ENCODE measurements at regions not wholly inside any gene's neighbourhood (a gene's known extent, or its start where the extent isn't known, plus 50 kb on each side); places are given as distances from the start of the nearest gene placed in this dataset.
"Not testable (repeated sequence)": the region's sequence is repeated elsewhere in the genome, so short reads cannot be mapped to it uniquely, and the experiment has no call there.

GRCh38 chr17:74115586-74115985 lies 87.9 kb upstream of the RPL38 start:
- H3K4me1 Mint-ChIP-seq = no peaks in the 10 kb centered on the region
- H3K27ac Mint-ChIP-seq = no peak overlapping the region
- ATAC-seq (no peak), DNase-seq (ENCODE audit: low spot score in 2 of 2) (no peak)
- no peak overlapping the region for H3K4me3 Mint-ChIP-seq
- no peaks in the 10 kb centered on the region for H3K9me3 Mint-ChIP-seq
- H3K36me3 Mint-ChIP-seq = no peaks in the 10 kb centered on the region

- Mint-ChIP-seq H3K4me3 (no peak overlapping the region), H3K9me3 (no peaks in the 10 kb centered on the region), H3K4me1 (no peaks in the 10 kb centered on the region), H3K27ac (no peak overlapping the region), H3K36me3 (no peaks in the 10 kb centered on the region)
- no peak for ATAC-seq
- DNase-seq (ENCODE audit: low spot score in 2 of 2) = no peak
These were observed 87.3 kb upstream of the RPL38 start for GRCh38 chr17:74116087-74116717.

GRCh38 chr17:74117087-74117698 lies 86.3 kb upstream of the RPL38 start:
- Mint-ChIP-seq H3K4me3 (no peak overlapping the region), H3K9me3 (no peaks in the 10 kb centered on the region), H3K4me1 (no peaks in the 10 kb centered on the region), H3K27ac (no peak overlapping the region), H3K36me3 (no peaks in the 10 kb centered on the region)
- no peak for ATAC-seq
- no peak for DNase-seq (ENCODE audit: low spot score in 2 of 2)

GRCh38 chr17:74117999-74118421 lies 85.5 kb upstream of the RPL38 start:
- Mint-ChIP-seq H3K36me3 (no peaks in the 10 kb centered on the region), H3K9me3 (no peaks in the 10 kb centered on the region), H3K27ac (no peak overlapping the region), H3K4me3 (no peak overlapping the region), H3K4me1 (no peaks in the 10 kb centered on the region)
- no peak for ATAC-seq
- DNase-seq (ENCODE audit: low spot score in 2 of 2) = no peak

- H3K36me3 Mint-ChIP-seq = no peaks in the 10 kb centered on the region
- no peaks in the 10 kb centered on the region for H3K9me3 Mint-ChIP-seq
- H3K4me3 Mint-ChIP-seq = no peak overlapping the region
- no peak for DNase-seq (ENCODE audit: low spot score in 2 of 2)
- no peaks in the 10 kb centered on the region for H3K4me1 Mint-ChIP-seq
- H3K27ac Mint-ChIP-seq = no peak overlapping the region
- ATAC-seq = no peak
These were observed 85.0 kb upstream of the RPL38 start for GRCh38 chr17:74118504-74118903.

GRCh38 chr17:74119049-74119580 lies 84.4 kb upstream of the RPL38 start:
- ATAC-seq (no peak), DNase-seq (ENCODE audit: low spot score in 2 of 2) (no peak)
- no peaks in the 10 kb centered on the region for H3K4me1 Mint-ChIP-seq
- H3K36me3 Mint-ChIP-seq = no peaks in the 10 kb centered on the region
- H3K27ac Mint-ChIP-seq = no peak overlapping the region
- H3K9me3 Mint-ChIP-seq = no peaks in the 10 kb centered on the region
- H3K4me3 Mint-ChIP-seq = no peak overlapping the region

- no peak for ATAC-seq
- Mint-ChIP-seq H3K4me1 (no peaks in the 10 kb centered on the region), H3K4me3 (no peak overlapping the region)
These were observed 83.5 kb upstream of the RPL38 start for GRCh38 chr17:74119965-74120364.

GRCh38 chr17:74123350-74123749 lies 80.1 kb upstream of the RPL38 start:
- DNase-seq (ENCODE audit: low spot score in 2 of 2) = no peak
- H3K4me1 Mint-ChIP-seq = no peaks in the 10 kb centered on the region

More at GRCh38 chr17:74119965-74120364, 83.5 kb upstream of the RPL38 start:
- no peak for DNase-seq (ENCODE audit: low spot score in 2 of 2)
- no peak overlapping the region for H3K27ac Mint-ChIP-seq
- no peaks in the 10 kb centered on the region for H3K36me3 Mint-ChIP-seq
- no peaks in the 10 kb centered on the region for H3K9me3 Mint-ChIP-seq

GRCh38 chr17:74123866-74124444 lies 79.5 kb upstream of the RPL38 start:
- DNase-seq (ENCODE audit: low spot score in 2 of 2) (no peak), ATAC-seq (no peak)
- Mint-ChIP-seq H3K9me3 (no peaks in the 10 kb centered on the region), H3K27ac (no peak overlapping the region), H3K36me3 (no peaks in the 10 kb centered on the region), H3K4me3 (no peak overlapping the region), H3K4me1 (no peaks in the 10 kb centered on the region)

More at GRCh38 chr17:74123350-74123749, 80.1 kb upstream of the RPL38 start:
- no peak overlapping the region for H3K27ac Mint-ChIP-seq
- no peak overlapping the region for H3K4me3 Mint-ChIP-seq
- no peaks in the 10 kb centered on the region for H3K36me3 Mint-ChIP-seq
- peak; percentile 31 for ATAC-seq
- H3K9me3 Mint-ChIP-seq = no peaks in the 10 kb centered on the region

GRCh38 chr17:74125156-74125555 lies 78.3 kb upstream of the RPL38 start:
- Mint-ChIP-seq H3K9me3 (no peaks in the 10 kb centered on the region), H3K27ac (no peak overlapping the region), H3K36me3 (no peaks in the 10 kb centered on the region), H3K4me3 (no peak overlapping the region), H3K4me1 (no peaks in the 10 kb centered on the region)
- DNase-seq (ENCODE audit: low spot score in 2 of 2) = no peak
- ATAC-seq = no peak

GRCh38 chr17:74126179-74126900 lies 77.1 kb upstream of the RPL38 start:
- Mint-ChIP-seq H3K9me3 (no peaks in the 10 kb centered on the region), H3K4me1 (no peaks in the 10 kb centered on the region), H3K36me3 (no peaks in the 10 kb centered on the region), H3K4me3 (no peak overlapping the region), H3K27ac (no peak overlapping the region)
- ATAC-seq (no peak), DNase-seq (ENCODE audit: low spot score in 2 of 2) (no peak)

GRCh38 chr17:74126959-74127358 lies 76.5 kb upstream of the RPL38 start:
- Mint-ChIP-seq H3K9me3 (no peaks in the 10 kb centered on the region), H3K36me3 (no peaks in the 10 kb centered on the region), H3K27ac (no peak overlapping the region), H3K4me1 (no peaks in the 10 kb centered on the region), H3K4me3 (no peak overlapping the region)
- ATAC-seq (no peak), DNase-seq (ENCODE audit: low spot score in 2 of 2) (no peak)

GRCh38 chr17:74128456-74129211 lies 74.8 kb upstream of the RPL38 start:
- no peak for DNase-seq (ENCODE audit: low spot score in 2 of 2)
- Mint-ChIP-seq H3K4me3 (no peak overlapping the region), H3K4me1 (no peaks in the 10 kb centered on the region), H3K27ac (no peak overlapping the region), H3K9me3 (no peaks in the 10 kb centered on the region), H3K36me3 (no peaks in the 10 kb centered on the region)
- no peak for ATAC-seq

GRCh38 chr17:74129800-74130199 lies 73.7 kb upstream of the RPL38 start:
- not testable (repeated sequence) for DNase-seq (ENCODE audit: low spot score in 2 of 2); H3K4me1 Mint-ChIP-seq; H3K27ac Mint-ChIP-seq; H3K9me3 Mint-ChIP-seq; H3K4me3 Mint-ChIP-seq; H3K36me3 Mint-ChIP-seq; ATAC-seq

GRCh38 chr17:74130276-74130675 lies 73.2 kb upstream of the RPL38 start:
- Mint-ChIP-seq H3K4me3 (no peak overlapping the region), H3K4me1 (no peaks in the 10 kb centered on the region), H3K27ac (no peak overlapping the region), H3K36me3 (no peaks in the 10 kb centered on the region), H3K9me3 (no peaks in the 10 kb centered on the region)
- no peak for ATAC-seq
- DNase-seq (ENCODE audit: low spot score in 2 of 2) = no peak
